Left cardiac atrium (tissue), 4 donors: ENCODE measurements at regions not wholly inside any gene's neighbourhood (a gene's known extent, or its start where the extent isn't known, plus 50 kb on each side); places are given as distances from the start of the nearest gene placed in this dataset.
"Not testable (repeated sequence)": the region's sequence is repeated elsewhere in the genome, so short reads cannot be mapped to it uniquely, and the experiment has no call there.

Source experiments
- ATAC-seq, 2 donors: fragments of 200-7000 bp; cut with Tn5 transposase; one replicate each; pipeline ENCODE4 v1.9.1; 2020; ENCODE audit warnings: mild to moderate bottlenecking in 2 of 2, moderate library complexity in 2 of 2
- DNase-seq: peaks from one replicate; pipeline ENCODE4 v3.0.0-alpha.2; 2020
- intact Hi-C, 2 donors: fragments of 100-400 bp; cut with DNase I; formaldehyde crosslinking; loops; one replicate each; pipeline versions ENCODE4 v1.14.1 to v1.15.1; 2022 to 2023
- donor health status: DM: no; HTN: yes; CAD: no.
- donor health status: DM: no; HTN: yes; CAD: no; lungs with severe emphysema.
- donor health status: DM: yes; HTN: yes; CAD: no.
- donor health status: Dilated cardiomyopathy.

DNA sequence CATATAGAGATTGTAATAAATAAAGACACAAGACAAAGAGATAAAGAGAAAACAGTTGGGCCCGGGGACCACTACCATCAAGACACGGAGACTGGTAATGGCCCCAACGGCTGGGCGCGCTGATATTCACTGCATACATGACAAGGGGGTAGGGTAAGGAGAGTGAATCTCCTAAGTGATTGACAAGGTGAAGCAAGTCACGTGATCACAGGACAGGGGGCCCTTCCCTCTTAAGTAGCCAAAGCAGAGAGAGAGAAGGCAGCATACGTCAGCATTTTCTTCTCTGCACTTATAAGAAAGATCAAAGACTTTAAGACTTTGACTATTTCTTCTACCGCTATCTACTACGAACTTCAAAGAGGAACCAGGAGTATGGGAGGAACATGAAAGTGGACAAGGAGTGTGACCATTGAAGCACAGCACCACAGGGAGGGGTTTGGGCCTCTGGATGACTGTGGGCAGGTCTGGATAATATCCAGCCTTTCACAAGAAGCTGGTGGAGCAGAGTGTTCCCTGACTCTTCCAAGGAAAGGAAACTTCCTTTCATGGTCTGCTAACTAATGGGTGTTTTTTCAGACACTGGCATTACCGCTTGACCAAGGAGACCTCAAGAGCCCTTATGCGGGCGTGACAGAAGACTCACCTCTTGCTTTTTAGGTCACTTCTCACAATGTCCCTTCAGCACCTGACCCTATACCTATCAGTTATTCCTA lies 75.6 kb downstream of the MRPL39 start:
- intact Hi-C loops, DNase-seq, ATAC-seq: not testable (repeated sequence)

DNA sequence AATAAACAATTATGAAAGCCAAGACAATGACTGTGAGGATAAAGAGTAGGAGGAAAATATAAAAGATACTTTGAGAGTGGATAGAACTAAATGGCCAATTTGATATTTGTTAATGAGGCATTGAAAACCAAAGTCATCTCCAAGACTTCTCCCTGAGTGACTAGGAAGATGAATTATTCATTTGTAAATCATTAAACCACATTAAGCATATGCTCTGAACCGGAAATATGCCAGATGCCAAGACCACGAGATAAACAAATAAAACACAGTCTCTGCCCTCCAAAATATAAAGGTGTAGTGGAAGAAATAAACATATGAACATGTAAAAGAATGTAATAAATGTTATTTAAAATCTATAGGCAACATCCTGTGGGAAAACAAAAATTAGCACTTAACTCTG lies 78.8 kb downstream of the MRPL39 start:
- no peak for DNase-seq
- intact Hi-C loops = no loop called here
- no peak for ATAC-seq

- intact Hi-C loops = no loop called here
- no peak for DNase-seq
- no peak for ATAC-seq
These were observed 88.8 kb downstream of the MRPL39 start for GRCh38 chr21:25518491-25518911.

DNA sequence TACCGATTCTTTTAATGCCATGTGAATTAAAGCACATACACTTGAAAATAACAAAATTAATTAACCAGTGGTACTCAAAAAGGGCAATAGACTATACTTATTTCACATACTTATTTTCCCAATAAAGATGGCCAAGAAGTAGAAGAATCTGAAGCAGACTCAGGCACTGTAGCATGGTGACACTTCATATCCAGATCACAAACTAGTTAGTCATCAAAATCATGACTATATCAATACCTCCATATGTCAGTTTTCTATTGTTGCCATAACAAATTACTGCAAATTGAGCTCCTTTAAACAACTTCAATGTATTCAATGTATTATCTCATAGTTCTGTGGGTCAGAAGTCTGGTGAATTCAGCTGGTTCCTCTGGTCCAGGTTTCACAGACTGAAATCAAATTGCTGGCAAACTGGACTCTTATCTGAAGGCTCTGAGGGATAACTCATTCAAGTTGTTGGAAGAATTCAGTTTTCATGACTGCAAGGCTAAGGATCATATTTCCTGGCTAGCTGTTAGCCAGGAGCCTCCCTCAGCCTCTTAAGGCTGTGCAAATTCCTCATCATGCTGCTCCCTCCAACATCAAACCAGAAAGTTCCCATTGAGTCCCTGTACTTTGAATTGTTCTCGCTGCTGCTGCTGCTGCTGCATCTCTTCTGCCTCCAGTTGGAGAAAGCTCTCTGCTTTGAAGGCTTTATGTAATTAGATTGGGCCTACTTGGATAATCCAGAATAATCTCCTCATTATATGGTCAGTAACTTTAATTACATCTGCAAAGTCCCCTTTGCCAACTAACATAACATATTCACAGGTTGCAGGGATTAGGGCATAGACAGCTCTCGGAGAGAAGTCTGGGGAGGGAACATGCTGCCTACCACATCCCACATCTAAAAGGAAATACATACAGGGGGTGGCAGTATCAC lies 91.5 kb downstream of the MRPL39 start:
- intact Hi-C loops = no loop called here
- DNase-seq (no peak), ATAC-seq (no peak)

- ATAC-seq (no peak), DNase-seq (no peak)
- intact Hi-C loops = no loop called here
These were observed 93.5 kb downstream of the MRPL39 start for GRCh38 chr21:25513810-25514209.

DNA sequence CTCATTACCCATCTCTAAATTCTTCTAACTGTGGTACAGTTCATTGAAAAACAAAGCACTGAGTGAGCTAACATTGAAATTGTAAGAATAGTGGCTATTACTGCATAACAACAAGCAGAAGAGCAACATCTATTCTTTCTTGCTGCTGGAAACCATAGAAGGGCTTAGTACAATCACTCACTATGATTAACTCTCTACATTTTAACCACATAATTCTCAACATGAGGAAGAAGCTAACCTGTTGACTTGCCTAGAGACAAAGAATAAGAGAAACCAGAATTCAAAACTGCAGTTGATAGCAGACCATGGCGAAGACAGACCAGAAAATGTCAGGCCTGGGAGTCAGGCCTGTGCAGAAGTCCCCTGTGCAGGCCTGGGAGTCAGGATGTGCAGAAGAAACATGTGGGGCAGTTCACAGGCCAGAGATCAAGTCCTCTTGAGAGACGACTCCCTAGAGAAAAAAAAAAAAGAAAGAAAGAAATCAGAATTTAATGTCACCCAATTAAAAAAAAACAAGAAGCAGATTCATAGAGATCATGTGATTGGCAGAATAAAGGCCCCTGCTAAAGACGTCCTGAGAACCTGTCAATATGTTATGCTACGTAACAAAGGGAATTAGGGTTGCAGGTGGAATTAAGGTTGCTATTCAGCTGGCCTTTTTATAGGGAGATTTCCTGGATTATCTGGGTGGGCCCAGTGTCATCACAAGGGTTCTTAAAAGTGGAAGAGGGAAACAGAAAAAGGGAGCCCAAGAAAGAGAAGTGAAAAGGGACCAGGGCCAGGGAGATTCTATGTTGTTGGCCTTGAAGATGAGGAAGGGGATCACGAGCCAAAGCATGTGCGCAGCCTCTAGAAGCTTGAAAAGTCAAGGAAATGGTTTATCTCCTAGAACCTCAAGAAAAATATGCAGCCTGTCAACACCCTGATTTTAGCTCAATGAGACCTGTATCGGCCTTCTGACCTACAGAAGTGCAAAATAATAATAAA lies 94.9 kb downstream of the MRPL39 start:
- DNase-seq (no peak), ATAC-seq (no peak)
- intact Hi-C loops = no loop called here

DNA sequence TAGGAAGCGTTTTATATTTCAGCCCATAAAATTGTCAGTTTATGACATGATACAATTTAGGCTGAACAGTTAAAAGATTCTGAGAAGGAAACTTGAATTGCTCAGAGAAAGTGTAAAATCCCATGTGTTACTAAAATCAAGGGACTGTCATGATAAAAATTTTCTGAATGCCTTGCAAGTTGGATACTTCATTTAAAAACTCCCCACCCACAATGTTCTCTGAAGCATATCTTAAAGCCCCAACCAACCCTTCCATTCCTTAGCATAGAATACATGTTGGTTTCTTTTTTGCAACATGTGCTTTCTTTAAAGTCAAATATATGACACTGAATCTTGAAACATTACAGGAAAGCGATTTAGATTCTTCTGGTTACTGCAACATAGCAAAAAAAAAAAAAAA lies 97.4 kb downstream of the MRPL39 start:
- intact Hi-C loops = no loop called here
- ATAC-seq = no peak

DNA sequence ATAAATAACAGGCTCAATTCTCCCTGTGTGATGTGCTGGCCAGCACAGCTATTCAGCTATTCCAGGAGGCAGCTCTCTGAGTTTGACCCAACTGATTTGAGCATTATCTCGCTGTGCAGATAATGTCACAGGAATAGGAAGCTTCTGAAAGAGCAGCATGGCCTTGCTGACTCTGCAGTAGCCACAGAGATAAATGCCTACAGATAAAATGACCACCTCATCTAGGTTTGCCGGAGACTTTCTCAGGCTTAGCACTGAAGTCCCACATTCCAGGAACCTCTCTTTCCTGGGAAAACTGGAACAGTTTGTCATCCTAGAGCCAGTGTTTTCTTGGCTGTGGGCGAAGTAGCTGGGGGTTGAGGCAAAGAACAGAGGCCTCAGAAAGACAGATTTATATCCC lies 98.9 kb downstream of the MRPL39 start:
- ATAC-seq = no peak

More for the DNA sequence above, 97.4 kb downstream of the MRPL39 start:
- no peak for DNase-seq

GRCh38 chr21:25507522-25507921 lies 99.8 kb downstream of the MRPL39 start:
- intact Hi-C loops = no loop called here
- ATAC-seq = no peak
- no peak for DNase-seq

More for the DNA sequence above, 98.9 kb downstream of the MRPL39 start:
- no peak for DNase-seq
- intact Hi-C loops = no loop called here

DNA sequence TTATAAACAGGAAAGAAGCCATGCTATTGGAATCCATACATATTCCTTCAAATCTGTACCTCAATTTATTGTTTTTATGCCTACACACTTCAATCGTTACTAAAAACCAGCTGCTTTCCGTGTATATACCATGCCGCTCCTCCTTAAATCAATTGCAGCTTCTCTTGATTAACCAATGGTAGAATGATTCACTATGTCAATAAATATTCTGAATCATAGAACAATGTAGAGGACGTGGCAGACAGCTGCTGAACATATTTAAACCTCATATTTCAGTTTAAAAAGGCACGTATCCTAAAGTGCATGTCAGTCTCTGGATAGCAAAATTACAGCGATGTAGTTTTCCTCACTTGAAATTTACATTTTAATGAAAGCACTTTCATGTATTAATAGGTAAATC lies 100.4 kb downstream of the MRPL39 start:
- intact Hi-C loops = no loop called here
- DNase-seq = no peak
- no peak for ATAC-seq

GRCh38 chr21:25506261-25506660 lies 101.0 kb downstream of the MRPL39 start:
- DNase-seq (no peak), ATAC-seq (no peak)
- intact Hi-C loops = no loop called here

GRCh38 chr21:25503981-25504380 lies 103.3 kb downstream of the MRPL39 start:
- ATAC-seq (no peak), DNase-seq (no peak)
- intact Hi-C loops = no loop called here

- intact Hi-C loops = no loop called here
- no peak for DNase-seq
- peak in 1 of 2 donors; percentile 47 for ATAC-seq
These were observed 105.2 kb downstream of the MRPL39 start for GRCh38 chr21:25501996-25502665.

GRCh38 chr21:25501462-25501861 lies 105.8 kb downstream of the MRPL39 start:
- ATAC-seq = no peak
- intact Hi-C loops = no loop called here

DNA sequence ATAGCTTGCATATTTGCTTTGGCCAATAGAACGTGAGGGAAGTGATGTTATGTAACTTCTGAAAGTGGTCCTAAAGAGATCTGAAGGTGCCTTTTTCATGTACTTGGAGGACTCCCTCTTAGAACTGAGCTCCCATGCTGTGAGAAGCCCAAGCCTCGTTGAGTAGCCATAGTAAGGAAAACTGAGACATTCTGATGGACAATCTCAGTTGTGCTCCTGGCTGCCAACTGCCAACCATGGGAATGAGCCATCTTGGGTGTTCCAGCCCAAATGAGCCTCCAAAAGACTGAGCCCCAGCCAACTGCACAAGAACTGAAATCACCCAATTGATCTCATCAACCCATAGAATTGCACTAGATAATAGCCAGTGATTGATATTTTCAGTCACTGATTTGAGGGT lies 106.7 kb downstream of the MRPL39 start:
- no peak for DNase-seq
- no peak for ATAC-seq
- intact Hi-C loops = no loop called here

More at GRCh38 chr21:25501462-25501861, 105.8 kb downstream of the MRPL39 start:
- DNase-seq = no peak

GRCh38 chr21:25496825-25497482 lies 110.3 kb downstream of the MRPL39 start:
- DNase-seq (no peak), ATAC-seq (no peak)
- intact Hi-C loops = no loop called here

DNA sequence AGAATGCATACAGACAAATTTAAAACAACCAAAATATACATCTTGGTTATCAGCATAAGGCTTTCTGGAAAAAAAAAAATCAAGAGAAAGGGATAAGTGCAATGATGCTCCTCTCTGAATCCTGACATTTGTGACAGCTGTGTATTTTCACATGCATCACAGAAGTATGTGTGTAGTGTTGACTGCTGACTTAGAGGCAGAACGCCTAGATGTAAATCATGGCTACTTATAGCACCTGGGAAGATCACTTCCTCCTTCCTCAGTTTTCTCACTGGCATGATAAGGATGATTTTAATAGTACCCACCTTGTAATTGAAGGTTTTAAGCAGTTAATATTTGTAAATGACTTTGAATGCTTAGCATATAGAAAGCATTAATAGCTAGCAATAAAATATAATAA lies 112.5 kb downstream of the MRPL39 start:
- no peak for ATAC-seq
- intact Hi-C loops = no loop called here
- no peak for DNase-seq

DNA sequence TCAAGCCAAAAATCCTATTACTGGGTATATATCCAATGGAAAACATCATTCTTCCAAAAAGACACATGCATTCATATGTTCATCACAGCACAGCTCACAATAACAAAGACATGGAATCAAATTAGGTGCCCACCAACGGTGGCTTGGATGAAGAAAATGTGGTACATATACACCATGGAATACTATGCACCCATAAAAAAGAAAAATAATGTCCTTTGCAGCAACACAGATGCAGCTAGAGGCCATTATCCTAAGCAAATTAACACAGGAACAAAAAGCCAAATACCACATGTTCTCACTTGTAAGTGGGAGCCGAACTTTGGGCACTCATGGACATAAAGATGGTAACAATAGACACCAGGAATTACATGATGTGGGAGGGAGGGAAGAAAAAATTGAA lies 113.6 kb downstream of the MRPL39 start:
- no peak for DNase-seq
- intact Hi-C loops = no loop called here
- no peak for ATAC-seq
